Naive B cell (primary cell): ENCODE measurements at regions not wholly inside any gene's neighbourhood (a gene's known extent, or its start where the extent isn't known, plus 50 kb on each side); places are given as distances from the start of the nearest gene placed in this dataset.

Source experiments
- ATAC-seq, 2 donors: fragments of 150-1000 bp; cut with Tn5 transposase; 2 replicates each; pipeline ENCODE4 v1.10.0; 2021; ENCODE audit warnings: low read depth in 2 of 2, mild to moderate bottlenecking in 2 of 2, moderate library complexity in 2 of 2
- DNase-seq: peaks from one replicate; pipeline ENCODE4 v3.0.0; 2022
- H3K27ac Mint-ChIP-seq, 6 donors: one replicate each; pipeline ENCODE4 v1.8.0; 2020 to 2022; ENCODE audit warnings: mild to moderate bottlenecking in 6 of 6, mixed read lengths in 6 of 6, moderate library complexity in 5 of 6, inconsistent platforms in 2 of 6
- H3K27me3 Mint-ChIP-seq, 3 donors: one replicate each; pipeline ENCODE4 v1.8.0; 2021 to 2022; ENCODE audit warnings: mixed read lengths in 3 of 3, mild to moderate bottlenecking in 1 of 3
- H3K36me3 Mint-ChIP-seq, 2 donors: one replicate each; pipeline ENCODE4 v1.8.0; 2020 to 2022; ENCODE audit warnings: mixed read lengths in 2 of 2, inconsistent platforms in 1 of 2, mild to moderate bottlenecking in 1 of 2
- H3K4me1 Mint-ChIP-seq, 3 donors: one replicate each; pipeline ENCODE4 v1.8.0; 2020 to 2022; ENCODE audit warnings: mixed read lengths in 3 of 3, inconsistent platforms in 1 of 3, mild to moderate bottlenecking in 1 of 3, moderate library complexity in 1 of 3
- H3K4me3 Mint-ChIP-seq, 8 donors: one replicate each; pipeline ENCODE4 v1.8.0; 2020 to 2022; ENCODE audit warnings: mild to moderate bottlenecking in 8 of 8, mixed read lengths in 8 of 8, moderate library complexity in 8 of 8, inconsistent platforms in 2 of 8
- H3K9me3 Mint-ChIP-seq, 7 donors: one replicate each; pipeline ENCODE4 v1.8.0; 2020 to 2022; ENCODE audit warnings: mixed read lengths in 7 of 7, mild to moderate bottlenecking in 5 of 7, inconsistent platforms in 2 of 7, moderate library complexity in 1 of 7

DNA sequence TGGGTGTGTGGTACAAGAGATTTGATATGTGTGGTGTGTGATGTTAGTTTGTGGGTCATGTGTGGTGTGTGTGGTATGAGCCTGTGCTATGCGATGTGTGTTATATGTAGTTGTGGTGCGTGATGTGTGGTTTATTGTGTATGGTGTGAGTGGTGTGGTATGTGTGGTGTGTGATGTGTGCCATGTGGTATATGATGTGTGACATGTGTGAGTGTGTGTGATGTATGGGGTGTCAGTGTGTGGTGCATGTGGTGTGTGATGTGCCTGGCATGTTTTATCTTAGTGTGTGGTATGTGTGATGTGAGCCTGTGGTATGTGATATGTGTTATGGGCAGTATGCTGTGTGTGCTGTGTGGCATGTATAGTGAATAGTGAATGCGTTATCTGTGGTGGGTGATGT, 273.0 kb upstream of the IRX1 start:
- no peaks in the 10 kb centered on the region for H3K4me1 Mint-ChIP-seq
- no peak for ATAC-seq
- H3K27ac Mint-ChIP-seq: no peak overlapping the region
- no peaks in the 10 kb centered on the region for H3K36me3 Mint-ChIP-seq
- no peak overlapping the region for H3K4me3 Mint-ChIP-seq
- H3K9me3 Mint-ChIP-seq: peaks cover 0 to 6% (median 0%) of the 10 kb centered on the region in 7 donors
- H3K27me3 Mint-ChIP-seq: no peaks in the 10 kb centered on the region
- no peak for DNase-seq

DNA sequence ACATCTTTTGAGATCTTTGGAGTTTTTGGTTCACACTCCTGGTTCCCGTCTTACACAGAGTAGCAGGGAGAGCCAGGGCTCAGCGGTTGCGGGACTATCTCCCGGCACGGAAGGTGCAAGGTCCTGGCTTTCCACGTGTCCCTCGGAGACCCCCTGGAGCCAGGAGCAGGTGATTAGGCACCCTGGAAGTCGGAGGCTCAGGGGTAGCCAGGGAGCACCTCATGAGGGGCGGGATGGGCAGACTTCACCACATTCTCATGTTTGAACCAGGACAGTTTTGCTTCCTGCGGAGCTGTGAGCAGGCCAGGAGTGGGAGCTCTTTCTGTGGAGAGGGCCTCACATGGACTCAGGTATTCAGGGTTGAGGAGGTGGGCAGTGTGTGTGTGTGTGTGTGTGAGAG, 273.7 kb upstream of the IRX1 start:
- no peak for ATAC-seq
- Mint-ChIP-seq H3K4me1 (no peaks in the 10 kb centered on the region), H3K27ac (no peak overlapping the region), H3K9me3 (peaks cover 0 to 6% (median 0%) of the 10 kb centered on the region in 7 donors), H3K4me3 (no peak overlapping the region), H3K36me3 (no peaks in the 10 kb centered on the region), H3K27me3 (no peaks in the 10 kb centered on the region)
- no peak for DNase-seq

DNA sequence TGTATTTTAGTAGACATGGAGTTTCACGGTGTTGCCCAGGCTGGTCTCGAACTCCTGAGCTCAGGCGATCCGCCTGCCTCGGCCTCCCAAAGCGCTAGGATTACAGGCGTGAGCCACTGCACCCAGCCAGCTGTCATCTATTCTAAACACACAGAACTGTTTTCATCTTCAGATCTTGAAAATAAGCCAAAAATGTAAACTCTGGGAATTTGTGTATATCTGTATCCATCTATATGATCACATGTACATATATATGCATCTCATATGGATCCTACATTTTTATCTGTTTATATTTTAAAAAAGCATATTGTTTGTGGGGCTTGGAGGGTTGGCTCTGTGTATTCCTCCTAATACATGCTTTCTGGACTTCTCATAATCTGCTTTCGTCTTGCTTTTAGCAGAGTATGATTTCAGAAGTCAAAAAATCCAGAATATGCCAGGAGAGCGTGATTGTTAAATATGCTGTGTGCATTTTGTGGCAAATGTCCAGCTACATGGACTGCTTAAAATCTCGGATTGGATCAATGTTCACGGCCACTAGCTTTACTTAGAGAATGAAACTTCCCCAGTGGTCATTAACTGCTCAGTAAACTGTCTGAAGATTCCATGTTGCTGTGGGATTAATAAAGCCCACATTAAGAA, 274.4 kb upstream of the IRX1 start:
- peaks cover 0 to 6% (median 0%) of the 10 kb centered on the region in 7 donors for H3K9me3 Mint-ChIP-seq
- no peaks in the 10 kb centered on the region for H3K36me3 Mint-ChIP-seq
- H3K27ac Mint-ChIP-seq: no peak overlapping the region
- no peak for ATAC-seq
- no peak for DNase-seq
- no peaks in the 10 kb centered on the region for H3K27me3 Mint-ChIP-seq
- H3K4me3 Mint-ChIP-seq: no peak overlapping the region
- no peaks in the 10 kb centered on the region for H3K4me1 Mint-ChIP-seq

DNA sequence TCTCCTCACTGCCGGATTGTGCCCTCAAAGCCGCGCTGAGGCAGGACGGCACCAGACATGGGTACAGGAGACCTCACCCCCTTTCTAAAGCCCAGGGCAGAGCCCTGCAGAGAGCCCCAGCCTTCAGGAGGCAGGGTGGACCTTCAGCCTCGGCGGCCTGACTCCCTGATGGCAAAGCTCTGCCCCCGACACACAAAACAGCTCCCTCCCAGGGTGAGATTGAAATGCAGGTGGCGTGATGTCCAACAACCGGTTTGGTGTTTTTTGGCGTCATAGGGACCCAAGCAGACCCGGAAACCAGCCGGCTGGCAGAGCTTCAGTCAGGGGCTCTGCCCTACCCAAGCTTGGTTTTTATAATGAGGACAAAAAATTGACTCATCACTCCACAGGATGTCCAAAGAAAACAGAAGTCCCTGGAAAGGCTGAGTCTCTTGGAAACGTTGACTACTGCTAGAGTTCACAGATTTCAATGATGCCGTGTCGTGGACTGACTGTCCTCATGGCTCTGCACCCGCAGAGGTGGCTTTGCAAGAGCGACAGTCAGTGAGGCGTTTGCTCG, 275.2 kb upstream of the IRX1 start:
- Mint-ChIP-seq H3K9me3 (peaks cover 0 to 6% (median 0%) of the 10 kb centered on the region in 7 donors), H3K36me3 (no peaks in the 10 kb centered on the region), H3K27ac (no peak overlapping the region), H3K27me3 (no peaks in the 10 kb centered on the region), H3K4me1 (no peaks in the 10 kb centered on the region), H3K4me3 (no peak overlapping the region)
- no peak for DNase-seq
- ATAC-seq: no peak

DNA sequence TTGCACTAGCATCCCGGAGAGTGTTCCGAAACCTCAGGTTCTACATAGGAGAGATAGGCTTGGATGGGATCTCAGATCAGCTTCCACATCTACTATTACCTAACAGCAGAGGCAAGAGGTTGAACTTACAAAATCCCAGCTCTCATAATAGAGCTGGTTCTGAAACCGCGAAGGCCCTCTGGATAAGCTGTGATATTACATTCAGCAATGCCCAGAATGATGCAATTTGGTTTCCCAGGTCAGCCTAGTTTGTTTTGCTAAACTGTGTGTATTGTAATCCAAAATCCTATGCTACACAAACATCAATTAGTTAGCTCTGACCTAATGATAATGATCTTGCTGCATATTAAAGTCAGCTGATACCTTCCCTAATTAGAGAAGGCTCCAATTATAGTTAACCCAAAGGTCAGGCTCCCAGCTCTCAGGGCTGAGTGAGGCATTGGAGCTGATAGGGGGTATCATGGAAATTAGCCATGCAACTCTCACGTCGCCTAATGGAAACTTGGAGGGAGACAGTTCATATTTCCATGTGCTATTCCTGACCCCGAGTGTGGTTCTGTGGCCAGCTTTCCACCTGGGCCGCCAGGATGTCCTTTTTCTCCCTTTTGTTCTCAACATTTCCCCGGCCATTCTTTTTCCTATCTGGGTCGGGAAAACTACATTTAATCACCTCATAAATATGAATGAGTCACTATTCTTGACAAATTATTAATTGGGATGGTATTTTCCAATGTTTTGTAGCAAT, 278.4 kb upstream of the IRX1 start:
- no peaks in the 10 kb centered on the region for H3K27me3 Mint-ChIP-seq
- no peak overlapping the region for H3K27ac Mint-ChIP-seq
- H3K9me3 Mint-ChIP-seq: peaks cover 0 to 12% (median 2%) of the 10 kb centered on the region in 7 donors
- H3K4me3 Mint-ChIP-seq: no peak overlapping the region
- ATAC-seq (no peak), DNase-seq (no peak)
- no peaks in the 10 kb centered on the region for H3K36me3 Mint-ChIP-seq
- no peaks in the 10 kb centered on the region for H3K4me1 Mint-ChIP-seq

DNA sequence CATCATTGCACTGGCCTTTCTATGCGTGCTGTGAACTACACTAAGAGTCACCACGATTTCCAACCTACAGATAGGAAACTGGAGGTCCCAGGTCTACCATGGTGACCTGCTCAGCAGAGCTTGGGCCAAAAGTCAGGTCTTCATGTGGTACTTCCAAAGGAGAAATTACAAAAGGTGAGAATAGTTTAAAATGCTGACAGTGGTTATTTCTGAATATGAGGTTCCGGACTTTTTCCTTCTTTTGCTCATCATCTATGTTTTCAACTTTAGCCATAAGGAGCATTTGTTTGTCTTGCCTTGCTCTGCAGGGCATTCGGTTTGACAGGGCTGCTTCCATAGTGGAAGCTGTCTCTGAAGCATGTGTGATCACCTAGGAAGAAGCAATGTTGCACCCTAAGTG, 282.1 kb upstream of the IRX1 start:
- Mint-ChIP-seq H3K9me3 (peaks cover 0 to 18% (median 8%) of the 10 kb centered on the region in 7 donors), H3K4me3 (no peak overlapping the region), H3K36me3 (no peaks in the 10 kb centered on the region), H3K4me1 (no peaks in the 10 kb centered on the region), H3K27me3 (no peaks in the 10 kb centered on the region), H3K27ac (peak overlapping the region in 1 of 6 donors; percentile 38)
- no peak for ATAC-seq
- no peak for DNase-seq

DNA sequence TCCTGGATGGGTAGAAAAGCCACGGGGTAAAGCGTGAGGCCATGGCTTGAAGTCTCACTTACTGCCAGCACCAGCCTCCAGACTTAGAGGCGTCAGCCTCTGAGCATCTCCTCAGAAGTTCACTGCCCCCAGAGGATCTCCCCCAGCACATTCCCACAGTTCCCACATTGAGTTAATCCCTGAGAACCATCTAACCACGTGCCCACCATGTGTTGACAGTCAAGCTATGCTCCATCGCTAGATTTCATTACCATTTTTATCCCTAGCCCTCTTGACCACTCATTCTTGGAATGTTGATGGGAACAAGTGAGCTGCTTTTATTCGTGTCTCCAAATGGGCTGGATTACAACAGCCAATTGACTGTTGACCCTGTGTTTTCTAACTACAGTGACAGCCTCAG, 283.3 kb upstream of the IRX1 start:
- no peak for ATAC-seq
- Mint-ChIP-seq H3K27ac (no peak overlapping the region), H3K36me3 (no peaks in the 10 kb centered on the region), H3K4me1 (no peaks in the 10 kb centered on the region), H3K27me3 (no peaks in the 10 kb centered on the region), H3K9me3 (peaks cover 0 to 18% (median 8%) of the 10 kb centered on the region in 7 donors), H3K4me3 (no peak overlapping the region)
- DNase-seq: no peak

DNA sequence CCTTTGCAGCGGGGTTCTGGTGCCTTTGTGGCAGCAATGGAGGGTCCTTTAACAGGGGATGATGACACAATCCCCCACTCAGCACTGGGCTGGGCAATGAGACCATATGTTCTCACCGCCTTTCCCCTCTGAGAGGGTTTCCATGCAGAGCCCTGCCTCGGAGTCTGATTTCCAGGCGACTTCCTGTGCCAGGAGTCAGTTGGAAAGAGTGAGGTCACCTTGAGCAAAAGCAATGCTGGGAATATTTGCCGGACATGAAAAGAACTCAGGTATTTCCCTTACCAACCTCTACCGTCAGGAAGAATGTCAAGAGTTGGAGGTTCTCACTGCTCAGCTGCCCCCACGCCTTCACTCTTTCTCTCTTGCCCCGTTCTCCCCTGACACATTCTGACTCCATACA, 284.2 kb upstream of the IRX1 start:
- DNase-seq: no peak
- H3K9me3 Mint-ChIP-seq: peaks cover 0 to 18% (median 8%) of the 10 kb centered on the region in 7 donors
- no peak overlapping the region for H3K4me3 Mint-ChIP-seq
- no peaks in the 10 kb centered on the region for H3K27me3 Mint-ChIP-seq
- no peaks in the 10 kb centered on the region for H3K4me1 Mint-ChIP-seq
- no peak for ATAC-seq
- no peak overlapping the region for H3K27ac Mint-ChIP-seq
- no peaks in the 10 kb centered on the region for H3K36me3 Mint-ChIP-seq

DNA sequence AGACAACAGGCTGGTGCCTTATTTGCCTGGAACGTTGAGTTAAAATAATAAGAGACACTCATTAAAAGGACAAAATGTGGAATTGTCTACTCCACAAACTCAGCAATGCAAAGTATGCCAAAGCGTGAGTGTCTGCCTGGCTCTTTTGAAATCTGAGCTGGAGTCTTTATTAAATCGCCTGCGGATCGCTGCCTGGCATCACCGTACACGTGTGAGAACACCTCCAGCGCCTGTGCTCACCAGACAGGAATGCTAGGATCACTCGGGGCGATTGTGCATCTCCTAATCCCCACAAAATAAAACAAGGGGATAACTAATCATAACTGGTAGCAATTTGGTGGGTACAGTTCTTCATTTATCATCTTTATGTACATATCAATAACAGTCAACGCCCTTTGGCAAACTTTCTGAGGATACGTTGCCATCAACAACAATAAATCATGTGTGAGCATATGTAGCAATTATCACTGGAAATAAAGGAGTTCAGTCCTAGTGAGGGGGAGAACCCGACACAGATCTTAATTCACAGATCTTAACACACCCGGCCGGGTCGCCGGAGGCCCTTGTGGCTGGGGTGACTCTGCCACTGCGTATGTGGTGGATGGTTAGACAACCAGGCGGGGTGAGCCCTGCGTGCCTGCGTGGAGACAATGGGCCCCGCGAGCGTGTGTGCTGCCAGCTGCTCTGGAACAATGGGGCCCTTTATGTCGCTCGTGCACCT, 284.9 kb upstream of the IRX1 start:
- Mint-ChIP-seq H3K27ac (no peak overlapping the region), H3K9me3 (peaks cover 0 to 18% (median 8%) of the 10 kb centered on the region in 7 donors), H3K36me3 (no peaks in the 10 kb centered on the region), H3K4me3 (no peak overlapping the region), H3K27me3 (no peaks in the 10 kb centered on the region), H3K4me1 (no peaks in the 10 kb centered on the region)
- DNase-seq (no peak), ATAC-seq (no peak)

DNA sequence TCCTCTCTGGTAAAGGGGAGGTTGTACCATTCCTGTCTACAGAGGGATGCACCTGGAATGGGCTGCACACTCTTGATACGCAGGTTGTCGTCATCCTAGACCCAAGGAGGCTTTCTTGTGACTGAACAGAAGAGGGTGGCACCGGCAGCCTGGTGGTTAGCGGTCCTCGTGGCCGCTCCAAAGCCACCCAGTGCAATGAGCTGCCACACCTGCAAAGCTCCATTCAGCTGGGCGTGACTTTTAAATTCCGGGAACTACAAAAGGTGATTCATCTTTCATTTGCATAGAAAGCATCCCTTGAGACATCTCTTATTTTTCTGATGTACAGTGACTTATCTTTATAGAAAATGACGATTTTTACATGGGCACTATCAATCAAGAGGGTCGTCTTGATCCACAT, 286.1 kb upstream of the IRX1 start:
- ATAC-seq (no peak), DNase-seq (no peak)
- Mint-ChIP-seq H3K27me3 (no peaks in the 10 kb centered on the region), H3K9me3 (peaks cover 3 to 19% (median 12%) of the 10 kb centered on the region in 7 donors), H3K27ac (no peak overlapping the region), H3K4me3 (no peak overlapping the region), H3K4me1 (no peaks in the 10 kb centered on the region), H3K36me3 (no peaks in the 10 kb centered on the region)

DNA sequence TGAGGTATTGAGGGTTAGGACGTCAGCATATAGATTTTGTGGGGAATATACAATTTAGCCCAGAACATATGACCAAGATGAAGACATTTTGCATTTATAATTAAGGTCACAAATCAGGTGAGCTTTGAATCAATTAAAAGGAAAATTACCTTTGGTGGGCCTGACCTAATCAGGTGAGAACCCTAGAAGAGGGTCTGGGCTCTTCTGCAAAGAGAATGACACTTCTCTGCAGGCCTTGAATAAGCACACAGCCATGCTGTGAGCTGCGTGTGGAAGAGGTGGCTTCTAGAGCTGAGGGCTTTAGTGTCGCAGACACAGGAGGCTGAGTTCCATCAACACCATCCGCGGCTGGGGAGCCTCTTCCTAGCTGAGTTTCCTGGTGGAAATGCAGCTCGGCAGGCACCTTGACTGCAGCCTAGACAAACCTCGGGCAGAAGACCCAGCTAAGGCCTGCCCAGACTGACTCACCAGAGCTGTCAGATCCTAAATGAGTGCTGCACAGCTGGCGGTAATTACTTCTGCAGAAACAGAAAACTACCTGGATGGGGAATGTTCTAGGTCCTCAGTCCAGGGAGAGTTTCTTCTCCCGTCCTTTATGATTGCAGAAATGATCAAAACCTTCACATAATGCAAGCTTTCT, 287.5 kb upstream of the IRX1 start:
- DNase-seq: no peak
- Mint-ChIP-seq H3K27ac (no peak overlapping the region), H3K9me3 (peaks cover 5 to 16% (median 12%) of the 10 kb centered on the region in 7 donors), H3K4me1 (no peaks in the 10 kb centered on the region), H3K4me3 (no peak overlapping the region), H3K36me3 (no peaks in the 10 kb centered on the region), H3K27me3 (no peaks in the 10 kb centered on the region)
- no peak for ATAC-seq

DNA sequence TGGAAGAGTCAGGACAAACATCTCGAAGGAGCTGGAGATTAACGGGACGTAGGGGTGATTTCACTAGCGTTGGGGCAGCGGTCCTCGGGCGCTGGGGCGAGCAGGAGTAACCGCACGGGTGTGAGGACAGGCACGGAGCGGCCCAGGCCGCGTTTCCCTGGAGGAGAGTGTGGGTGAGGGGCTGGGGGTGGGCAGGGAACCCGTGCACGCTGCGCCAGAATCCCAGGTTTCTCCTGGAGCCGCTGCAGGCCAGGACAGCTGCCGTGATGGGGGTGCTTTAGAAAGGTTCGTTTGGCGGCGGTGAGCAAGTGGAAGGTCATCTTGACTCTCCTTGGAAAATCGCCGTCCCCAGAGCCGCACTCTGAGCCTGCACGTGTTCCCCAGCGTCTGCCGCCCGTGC, 290.2 kb upstream of the IRX1 start:
- H3K27ac Mint-ChIP-seq: peak overlapping the region in 1 of 6 donors; percentile 76
- DNase-seq (no peak), ATAC-seq (no peak)
- no peaks in the 10 kb centered on the region for H3K4me1 Mint-ChIP-seq
- peaks cover 3 to 14% (median 5%) of the 10 kb centered on the region in 7 donors for H3K9me3 Mint-ChIP-seq
- peaks cover 0 to 7% (median 0%) of the 10 kb centered on the region in 3 donors for H3K27me3 Mint-ChIP-seq
- H3K36me3 Mint-ChIP-seq: no peaks in the 10 kb centered on the region
- H3K4me3 Mint-ChIP-seq: no peak overlapping the region

DNA sequence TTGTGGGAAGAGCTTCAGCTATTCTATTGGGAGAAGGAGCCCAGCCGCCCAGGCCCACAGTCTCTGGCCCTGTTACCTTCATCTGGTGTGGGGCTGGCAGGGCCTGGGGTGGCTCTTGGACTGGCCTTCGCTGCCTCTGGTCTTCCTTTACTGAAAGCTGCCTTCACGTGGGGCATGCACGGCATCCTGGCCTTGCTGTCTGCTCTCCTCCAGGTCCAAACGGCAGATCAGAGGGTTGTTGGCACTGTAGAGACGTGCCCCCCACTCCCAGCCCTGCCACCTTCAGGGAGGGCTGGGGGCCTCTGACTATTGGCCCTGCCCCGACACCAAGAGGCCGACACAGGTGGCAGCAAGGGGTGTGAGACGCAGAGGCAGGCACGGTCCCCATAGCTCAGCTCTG, 291.3 kb upstream of the IRX1 start:
- Mint-ChIP-seq H3K4me3 (no peak overlapping the region), H3K4me1 (no peaks in the 10 kb centered on the region), H3K36me3 (no peaks in the 10 kb centered on the region), H3K27me3 (peaks cover 0 to 7% (median 0%) of the 10 kb centered on the region in 3 donors), H3K27ac (no peak overlapping the region), H3K9me3 (peaks cover 3 to 14% (median 5%) of the 10 kb centered on the region in 7 donors)
- ATAC-seq (no peak), DNase-seq (no peak)
